GM12891 (cell line): ENCODE measurements at regions not wholly inside any gene's neighbourhood (a gene's known extent, or its start where the extent isn't known, plus 50 kb on each side); places are given as distances from the start of the nearest gene placed in this dataset.

Experiments used
- DNase-seq: peaks from one replicate; pipeline ENCODE4 v3.0.0; 2011; ENCODE audit warnings: low spot score; ENCODE audit not compliant: insufficient read length
- FAIRE-seq: peaks from 2 replicates; lab custom pipeline; 2011; peaks lifted over from hg19 to GRCh38; lab: Jason Lieb, UNC
- PAX5 ChIP-seq: IDR thresholded peaks from 2 replicates; pipeline ENCODE4 v1.6.1; 2011; ENCODE audit warnings: low read length, moderate library complexity, mild to moderate bottlenecking; ENCODE audit not compliant: insufficient read depth, severe bottlenecking
- POLR2A ChIP-seq: IDR thresholded peaks from 2 replicates; pipeline ENCODE4 v1.6.1; 2011; ENCODE audit warnings: low read depth, low read length, control low read depth
- POLR2AphosphoS5 ChIP-seq: IDR thresholded peaks from 2 replicates; pipeline ENCODE4 v1.6.1; 2011; ENCODE audit warnings: low read depth, low read length, control low read depth
- POU2F2 ChIP-seq: IDR thresholded peaks from 2 replicates; pipeline ENCODE4 v1.6.1; 2011; ENCODE audit warnings: low read depth, mild to moderate bottlenecking, control low read depth, low read length, moderate library complexity
- SPI1 ChIP-seq: IDR thresholded peaks from 2 replicates; pipeline ENCODE4 v1.6.1; 2011; ENCODE audit warnings: low read depth, low read length, control low read depth
- TAF1 ChIP-seq: IDR thresholded peaks from 2 replicates; pipeline ENCODE4 v1.6.1; 2011; ENCODE audit warnings: low read depth, low read length, control low read depth

DNA sequence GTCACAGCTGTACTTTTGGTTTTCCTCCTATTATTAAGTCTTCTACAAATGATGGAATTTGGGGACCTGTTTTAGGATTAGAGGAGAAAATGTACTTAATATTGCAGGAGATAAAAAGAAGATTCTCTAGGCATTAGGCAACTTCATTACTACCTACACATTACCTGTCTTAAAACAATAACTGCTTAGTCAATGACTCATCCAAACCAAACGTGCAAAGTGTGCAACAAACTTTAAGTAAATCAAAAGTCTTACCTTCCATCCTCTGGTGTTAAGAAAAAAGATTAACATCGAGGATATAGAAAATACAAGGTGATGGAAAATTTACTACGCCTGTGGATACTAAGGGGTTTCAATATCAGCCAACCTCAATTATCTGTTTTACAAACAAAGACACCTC is 285.3 kb upstream of the KYNU start:
- FAIRE-seq (no peak), DNase-seq (no peak)
- no peak for TF ChIP-seq POU2F2
- TF ChIP-seq POLR2A, result no peak
- TF ChIP-seq SPI1, result no peak
- TF ChIP-seq PAX5, result no peak
- no peak for TF ChIP-seq POLR2AphosphoS5
- no peak for TF ChIP-seq TAF1

DNA sequence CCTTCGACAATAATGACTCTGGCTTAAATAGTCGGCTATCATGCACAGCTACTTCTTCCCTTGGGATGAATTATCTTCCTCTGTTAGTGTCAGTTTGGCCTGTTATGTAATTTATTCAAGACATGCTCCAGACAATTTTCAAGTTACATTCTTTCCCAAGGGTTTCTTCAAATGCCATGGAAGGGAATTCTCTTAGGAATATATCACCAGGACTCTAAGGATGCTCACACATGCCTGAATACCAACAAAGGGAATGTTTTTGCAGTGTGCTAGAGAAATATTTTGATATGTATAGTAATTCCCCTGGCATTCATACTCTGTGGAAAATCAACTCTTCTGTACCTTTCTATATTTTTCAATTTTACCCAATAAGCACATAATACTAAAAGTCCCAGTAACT is 286.0 kb upstream of the KYNU start:
- DNase-seq (no peak), FAIRE-seq (no peak)
- no peak for TF ChIP-seq POLR2AphosphoS5
- no peak for TF ChIP-seq SPI1
- TF ChIP-seq PAX5, result no peak
- TF ChIP-seq POU2F2, result no peak
- no peak for TF ChIP-seq POLR2A
- no peak for TF ChIP-seq TAF1

DNA sequence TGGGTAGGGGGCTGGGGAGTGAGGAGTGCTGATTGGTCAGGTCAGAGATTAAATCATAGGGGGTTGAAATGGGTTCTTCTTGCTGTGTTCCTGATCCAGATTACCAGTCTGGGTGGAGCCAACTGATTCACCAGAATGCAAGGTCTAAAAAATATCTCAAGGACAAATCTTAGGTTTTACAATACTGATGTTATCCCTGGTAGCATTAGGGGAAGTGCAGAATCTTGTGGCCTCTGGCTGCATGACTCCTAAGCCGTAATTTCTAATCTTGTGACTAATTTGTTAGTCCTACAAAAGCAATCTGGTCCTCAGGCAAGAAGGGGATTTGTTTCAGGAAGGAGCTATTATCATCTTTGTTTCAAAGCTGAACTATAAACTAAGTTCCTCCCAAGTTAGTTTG is 289.2 kb upstream of the KYNU start:
- DNase-seq, result no peak
- no peak for FAIRE-seq
- TF ChIP-seq TAF1 (no peak), SPI1 (no peak), POLR2AphosphoS5 (no peak)

DNA sequence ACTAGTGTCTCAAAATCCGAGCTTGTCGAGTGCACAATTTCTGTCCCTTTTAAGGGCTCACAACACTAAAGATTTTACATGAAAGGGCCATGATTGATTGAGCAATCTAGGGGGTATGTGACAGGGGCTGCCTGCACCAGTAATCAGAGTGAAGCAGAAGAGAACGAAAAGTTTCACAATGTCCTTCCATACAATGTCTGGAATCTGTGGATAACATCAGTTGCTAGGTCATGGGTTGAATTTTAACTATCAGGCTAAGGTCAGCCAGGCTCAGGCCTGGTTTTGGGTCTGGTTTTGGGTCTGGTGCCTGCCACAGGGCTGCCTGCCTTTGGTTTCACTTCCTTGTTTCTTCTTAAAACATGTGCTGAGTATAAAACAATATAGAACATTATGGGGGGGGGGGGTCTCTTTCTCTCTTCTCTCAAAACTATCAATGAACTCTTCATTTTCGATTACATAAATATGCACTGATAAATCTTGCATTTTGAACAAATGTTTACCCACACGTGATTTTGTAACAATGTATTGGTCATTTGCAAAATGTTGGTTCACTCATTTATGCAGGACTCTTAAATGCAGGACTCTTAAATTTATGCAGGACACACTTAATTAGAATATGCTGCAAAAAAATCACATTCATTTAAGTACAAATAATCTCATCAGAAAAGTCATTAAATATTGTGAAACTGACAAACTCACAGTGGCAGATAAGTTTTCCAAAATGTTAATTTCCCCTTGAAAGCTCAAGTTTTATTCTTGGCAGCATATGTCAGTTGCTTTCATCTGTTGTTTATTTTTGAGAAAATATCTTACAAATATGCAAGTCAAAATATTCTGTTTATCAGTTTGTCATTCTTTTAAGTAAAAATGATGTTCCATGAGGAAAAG is 290.5 kb upstream of the KYNU start:
- peak; percentile 72 for FAIRE-seq
- no peak for DNase-seq
- TF ChIP-seq TAF1 (no peak), SPI1 (peak; percentile 91), POLR2A (no peak), PAX5 (no peak)

DNA sequence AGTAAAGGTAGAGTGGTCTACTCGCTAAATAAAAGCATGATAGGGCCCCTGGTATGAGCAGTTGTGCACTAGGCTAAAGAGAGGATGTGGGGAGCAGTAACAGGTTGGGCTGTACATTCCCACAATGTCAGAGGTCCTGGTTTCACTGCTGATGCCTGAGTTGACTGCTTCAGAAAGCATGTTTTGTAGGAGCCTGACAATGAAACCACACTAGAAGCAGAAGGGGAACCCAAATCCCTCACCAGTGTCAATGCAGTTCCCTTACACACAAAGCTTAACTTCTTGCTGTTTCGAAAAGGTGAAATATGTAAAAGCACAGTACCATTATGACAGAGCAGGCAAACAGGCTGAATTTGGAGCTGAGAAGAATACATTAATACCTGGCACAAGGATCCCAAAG is 291.7 kb upstream of the KYNU start:
- FAIRE-seq (peak; percentile 77), DNase-seq (no peak)
- TF ChIP-seq TAF1 (no peak), POLR2A (no peak), SPI1 (peak; percentile 64), PAX5 (no peak), POLR2AphosphoS5 (no peak), POU2F2 (no peak)

DNA sequence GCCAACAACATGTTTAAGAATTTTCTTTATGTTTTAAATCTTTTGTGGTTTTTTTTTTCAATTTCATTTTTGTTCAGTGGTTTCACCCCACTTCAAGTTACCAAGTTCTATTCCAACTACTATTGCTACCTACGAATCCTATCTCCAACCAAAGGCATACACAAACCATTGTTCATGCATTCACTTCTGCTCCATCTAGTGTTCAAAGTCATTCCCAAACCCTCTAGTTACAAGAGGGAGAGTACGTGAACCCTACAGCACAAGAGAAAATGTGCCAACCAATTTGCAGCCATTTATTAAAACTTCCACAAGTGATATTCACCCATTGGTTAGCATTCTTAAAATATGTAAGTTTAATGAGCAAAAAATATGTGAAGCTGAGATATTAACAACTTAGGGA is 295.1 kb upstream of the KYNU start:
- TF ChIP-seq POLR2AphosphoS5 (no peak), POLR2A (no peak), TAF1 (no peak), PAX5 (no peak), SPI1 (no peak), POU2F2 (no peak)
- FAIRE-seq, result no peak
- no peak for DNase-seq

DNA sequence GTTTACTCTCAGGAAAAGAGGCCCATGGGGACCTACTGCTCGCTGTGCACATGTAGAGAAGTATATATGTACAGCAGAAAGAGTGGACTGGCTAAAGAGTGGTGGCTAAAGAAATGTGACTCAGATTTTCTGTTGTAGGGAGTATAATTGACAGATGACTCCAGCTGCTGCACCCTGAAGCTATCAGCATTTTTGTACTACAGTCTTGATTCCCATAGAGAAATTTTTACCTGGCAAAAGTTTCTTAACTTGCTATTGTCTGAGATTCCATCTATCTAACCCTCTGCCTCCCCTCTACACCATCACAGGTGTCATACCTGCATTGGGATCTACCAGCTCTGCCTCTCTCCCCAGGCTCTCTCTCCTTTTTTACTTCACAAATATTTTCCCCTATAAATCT is 296.0 kb upstream of the KYNU start:
- DNase-seq (no peak), FAIRE-seq (no peak)
- TF ChIP-seq SPI1 (no peak), POLR2AphosphoS5 (no peak), TAF1 (no peak), PAX5 (no peak), POU2F2 (no peak), POLR2A (no peak)

DNA sequence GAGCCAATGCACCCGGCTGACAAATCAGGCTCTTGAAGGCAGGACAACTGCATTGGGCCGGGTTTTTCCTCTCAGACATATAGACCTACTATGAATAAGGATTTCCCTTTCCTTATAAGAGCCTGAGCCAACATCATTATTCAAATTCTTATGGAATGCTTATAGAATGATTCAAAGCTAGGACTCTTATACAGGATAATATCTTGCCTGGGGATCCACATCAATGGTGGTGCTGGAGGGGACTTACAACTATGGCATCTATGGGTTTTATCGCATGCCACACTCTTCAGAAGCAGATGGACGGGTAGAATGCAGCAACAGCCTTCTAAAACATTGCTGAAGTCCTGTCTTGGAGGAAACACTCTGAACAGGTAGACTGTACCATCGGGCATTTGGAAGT is 296.8 kb upstream of the KYNU start:
- DNase-seq, result no peak
- TF ChIP-seq POU2F2, result no peak
- no peak for TF ChIP-seq POLR2AphosphoS5
- no peak for TF ChIP-seq SPI1
- no peak for TF ChIP-seq TAF1
- no peak for TF ChIP-seq POLR2A
- TF ChIP-seq PAX5, result no peak
- no peak for FAIRE-seq

DNA sequence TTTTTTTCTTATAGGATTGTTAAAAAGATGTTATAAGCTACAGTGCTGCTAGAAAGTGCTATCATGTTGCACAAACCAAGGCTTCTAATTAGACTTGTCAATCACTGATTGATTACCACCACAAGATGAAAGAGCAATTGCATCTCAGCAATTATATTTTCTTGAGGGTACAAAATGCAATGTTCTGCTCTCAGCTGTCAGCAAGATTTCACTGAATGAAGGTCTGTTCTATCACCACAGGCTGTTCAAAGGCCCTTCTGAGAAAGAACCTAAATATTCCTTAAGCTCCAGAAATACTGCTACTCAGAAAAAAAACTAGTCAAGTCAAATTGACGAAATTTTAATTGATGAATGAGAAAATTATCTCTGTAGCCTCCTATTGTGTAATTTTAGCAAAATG is 301.9 kb upstream of the KYNU start:
- no peak for DNase-seq
- FAIRE-seq, result no peak

DNA sequence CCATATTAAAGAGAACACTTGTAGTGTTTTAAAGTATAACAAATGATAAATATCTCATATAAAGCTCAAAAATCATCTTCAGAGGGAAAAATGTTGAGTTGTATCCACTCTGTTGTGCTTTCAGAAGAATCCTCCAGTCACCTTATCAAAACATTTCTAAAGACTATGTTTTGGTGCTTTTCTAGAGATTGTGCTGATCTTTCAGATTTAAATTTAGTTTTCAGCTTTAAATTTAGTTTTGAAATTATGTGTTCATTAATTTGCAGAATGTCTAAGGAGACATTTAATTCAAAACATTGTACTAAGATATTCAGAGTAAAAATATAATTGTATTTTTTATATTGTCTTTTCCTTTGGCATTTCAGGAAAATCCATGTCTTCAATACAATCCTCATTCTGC is 303.1 kb upstream of the KYNU start:
- FAIRE-seq, result no peak
- TF ChIP-seq POLR2AphosphoS5, result no peak
- TF ChIP-seq POU2F2, result no peak
- no peak for TF ChIP-seq SPI1
- no peak for TF ChIP-seq TAF1
- no peak for TF ChIP-seq POLR2A
- TF ChIP-seq PAX5, result no peak

More for the DNA sequence above, 301.9 kb upstream of the KYNU start:
- no peak for TF ChIP-seq TAF1
- TF ChIP-seq POLR2AphosphoS5, result no peak

More for the DNA sequence above, 303.1 kb upstream of the KYNU start:
- DNase-seq, result no peak
